GM13976 (cell line): ENCODE measurements at regions not wholly inside any gene's neighbourhood (a gene's known extent, or its start where the extent isn't known, plus 50 kb on each side); places are given as distances from the start of the nearest gene placed in this dataset.

Source experiments
- DNase-seq: peaks from one replicate; pipeline ENCODE4 v3.0.0; 2012; ENCODE audit warnings: low spot score
- in situ Hi-C: fragments of 300-500 bp; cut with MboI; formaldehyde crosslinking; loops from one replicate; pipeline ENCODE4 v1.12.0; 2022; ENCODE audit warnings: low sequenced_read_pairs, mixed read lengths, inconsistent platforms; ENCODE audit not compliant: unreplicated experiment
- TF ChIP-seq, protein P1 (sequence below): IDR thresholded peaks from 2 replicates; pipeline ENCODE4 v1.5.1; 2012; ENCODE audit warnings: borderline replicate concordance, mild to moderate bottlenecking; ENCODE audit not compliant: insufficient read depth; ENCODE audit errors: extremely low read depth, missing control alignments, control extremely low read depth

DNA sequence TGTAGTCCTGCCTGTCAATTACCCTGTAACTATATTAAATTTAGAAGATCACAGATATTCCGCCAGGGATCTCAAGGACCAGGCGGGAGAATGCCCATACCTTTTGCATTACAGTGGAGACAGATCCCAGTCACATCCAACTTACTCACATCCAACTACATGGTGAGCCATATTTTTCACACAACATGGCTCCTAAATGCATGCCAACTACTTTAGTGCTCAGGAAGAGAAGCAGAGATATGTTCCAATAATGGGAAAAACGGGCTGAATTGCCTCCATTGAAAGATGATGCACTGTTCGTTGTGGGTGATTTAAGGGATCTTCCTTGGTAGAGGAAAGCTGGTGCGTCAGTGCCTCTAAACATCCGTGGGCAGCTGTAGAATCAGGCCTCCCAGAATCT is 304.5 kb downstream of the CD83 start:
- in situ Hi-C loops: no loop called here
- no peak for DNase-seq
- TF ChIP-seq, protein P1, sequence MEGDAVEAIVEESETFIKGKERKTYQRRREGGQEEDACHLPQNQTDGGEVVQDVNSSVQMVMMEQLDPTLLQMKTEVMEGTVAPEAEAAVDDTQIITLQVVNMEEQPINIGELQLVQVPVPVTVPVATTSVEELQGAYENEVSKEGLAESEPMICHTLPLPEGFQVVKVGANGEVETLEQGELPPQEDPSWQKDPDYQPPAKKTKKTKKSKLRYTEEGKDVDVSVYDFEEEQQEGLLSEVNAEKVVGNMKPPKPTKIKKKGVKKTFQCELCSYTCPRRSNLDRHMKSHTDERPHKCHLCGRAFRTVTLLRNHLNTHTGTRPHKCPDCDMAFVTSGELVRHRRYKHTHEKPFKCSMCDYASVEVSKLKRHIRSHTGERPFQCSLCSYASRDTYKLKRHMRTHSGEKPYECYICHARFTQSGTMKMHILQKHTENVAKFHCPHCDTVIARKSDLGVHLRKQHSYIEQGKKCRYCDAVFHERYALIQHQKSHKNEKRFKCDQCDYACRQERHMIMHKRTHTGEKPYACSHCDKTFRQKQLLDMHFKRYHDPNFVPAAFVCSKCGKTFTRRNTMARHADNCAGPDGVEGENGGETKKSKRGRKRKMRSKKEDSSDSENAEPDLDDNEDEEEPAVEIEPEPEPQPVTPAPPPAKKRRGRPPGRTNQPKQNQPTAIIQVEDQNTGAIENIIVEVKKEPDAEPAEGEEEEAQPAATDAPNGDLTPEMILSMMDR: no peak

DNA sequence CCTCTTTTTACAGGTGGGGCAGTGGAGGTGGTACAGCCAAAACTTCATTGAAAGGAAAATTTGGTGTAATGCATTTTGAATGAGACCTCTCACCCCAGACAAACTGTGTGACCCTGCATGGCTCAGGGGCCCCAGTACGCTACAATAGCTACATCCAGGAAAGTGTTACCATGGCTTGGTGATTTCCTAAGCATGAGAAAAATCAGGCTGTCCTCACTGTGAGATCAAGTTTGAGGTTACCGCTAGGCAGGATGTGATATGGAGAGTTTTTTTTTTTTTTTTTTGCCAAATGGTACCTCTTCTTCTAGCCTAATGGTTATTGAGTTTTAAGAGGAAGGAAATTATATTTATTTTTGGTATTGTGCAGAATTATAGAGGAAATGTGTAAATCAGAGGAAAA is 305.3 kb downstream of the CD83 start:
- DNase-seq: no peak
- in situ Hi-C loops: no loop called here
- TF ChIP-seq, protein P1: no peak

DNA sequence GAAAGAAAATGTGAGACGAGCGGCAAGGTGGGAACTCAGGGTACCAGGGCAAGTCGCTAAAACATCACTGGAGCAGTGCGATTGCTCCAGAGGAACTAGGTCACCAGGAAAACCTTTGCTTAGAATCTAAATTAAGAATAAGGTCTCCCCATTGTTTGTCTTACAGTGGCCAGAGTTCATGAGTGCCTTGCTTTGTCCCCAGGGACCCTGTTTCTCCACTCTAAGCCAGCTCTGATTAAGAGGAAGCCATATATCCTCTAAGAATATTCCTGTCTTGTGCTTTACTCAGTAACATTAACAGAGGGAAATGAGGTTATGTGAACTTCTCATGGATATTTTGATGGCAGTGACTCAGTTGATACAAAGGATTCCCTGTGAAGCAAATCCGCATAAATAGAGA is 305.8 kb downstream of the CD83 start:
- DNase-seq: no peak
- TF ChIP-seq, protein P1: no peak
- in situ Hi-C loops: no loop called here

DNA sequence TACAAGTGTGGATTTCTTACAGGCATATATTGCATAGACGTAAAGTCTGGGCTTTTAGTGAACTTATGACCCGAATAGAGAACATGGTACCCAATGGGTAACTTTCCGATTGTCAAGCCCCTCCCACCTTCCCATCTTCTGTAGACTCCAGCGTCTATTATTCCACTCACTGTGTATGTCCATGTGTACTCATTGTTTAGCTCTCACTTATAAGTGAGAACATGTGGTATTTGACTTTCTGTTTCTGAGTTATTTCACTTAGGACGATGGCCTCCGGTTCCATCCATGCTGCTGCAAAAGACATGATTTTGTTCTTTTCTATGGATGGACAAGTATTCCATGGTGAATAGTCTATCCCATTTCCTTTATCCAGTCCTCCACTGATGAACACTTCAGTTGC is 306.4 kb downstream of the CD83 start:
- TF ChIP-seq, protein P1: no peak
- in situ Hi-C loops: no loop called here
- DNase-seq: no peak

DNA sequence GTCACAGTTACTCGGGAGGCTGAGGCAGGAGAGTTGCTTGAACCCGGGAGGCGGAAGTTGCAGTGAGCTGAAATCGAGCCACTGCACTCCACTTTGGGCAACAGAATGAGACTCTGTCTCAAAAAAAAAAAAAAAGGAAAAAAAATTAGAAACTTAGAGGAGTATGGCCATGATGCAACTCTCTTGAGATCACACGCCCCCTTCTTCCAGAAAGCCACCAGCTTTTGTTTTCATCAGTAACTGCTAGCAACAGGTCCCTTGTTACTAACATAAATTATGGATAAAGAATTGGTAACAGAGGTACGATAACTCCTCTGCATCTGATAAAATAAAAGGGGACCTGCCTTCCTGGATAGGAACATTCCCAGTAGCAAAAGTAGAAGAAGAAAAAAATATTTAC is 308.2 kb downstream of the CD83 start:
- TF ChIP-seq, protein P1: no peak
- DNase-seq: no peak
- in situ Hi-C loops: no loop called here

DNA sequence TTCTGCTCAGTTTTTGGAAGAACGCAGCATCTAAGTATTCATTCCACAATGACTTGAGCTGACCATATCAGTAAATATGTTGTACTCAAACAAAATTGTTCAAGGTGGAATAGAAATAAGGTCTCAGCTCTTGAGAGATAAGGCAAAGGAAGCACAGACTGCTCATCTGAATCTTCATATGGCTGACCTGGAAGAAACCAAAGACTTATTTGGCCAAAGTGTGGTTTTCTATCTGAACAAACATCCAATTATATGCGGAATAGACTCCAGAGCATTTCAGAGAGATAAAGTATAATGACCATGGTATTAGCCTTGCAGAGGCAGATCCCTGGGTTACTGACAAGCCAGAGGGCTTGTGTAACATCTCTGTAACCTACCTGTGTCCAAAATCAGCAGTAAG is 308.7 kb downstream of the CD83 start:
- TF ChIP-seq, protein P1: no peak
- in situ Hi-C loops: no loop called here

DNA sequence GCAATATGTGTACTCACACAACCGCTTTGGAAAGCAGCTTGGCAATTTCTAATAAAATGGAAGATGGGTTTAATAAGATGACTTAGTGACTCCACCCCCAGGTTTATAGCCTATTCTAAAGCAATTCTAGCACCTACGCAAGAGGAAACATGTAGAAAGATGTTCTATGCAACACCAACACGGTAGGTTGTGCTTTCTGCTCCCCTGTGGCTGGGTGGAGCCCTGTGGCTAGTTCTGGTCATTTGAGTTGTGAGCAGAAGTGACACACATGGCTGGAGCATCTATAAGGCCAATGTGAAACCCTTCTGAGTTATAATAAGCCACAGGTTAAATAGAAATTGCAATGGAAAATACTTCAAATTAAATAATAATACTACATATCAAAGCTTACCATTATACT is 310.7 kb downstream of the CD83 start:
- TF ChIP-seq, protein P1: no peak
- in situ Hi-C loops: no loop called here
- no peak for DNase-seq

More for the DNA sequence above, 308.7 kb downstream of the CD83 start:
- DNase-seq: no peak
